Body of pancreas (tissue), 4 donors: ENCODE measurements at regions not wholly inside any gene's neighbourhood (a gene's known extent, or its start where the extent isn't known, plus 50 kb on each side); places are given as distances from the start of the nearest gene placed in this dataset.

Source experiments
- CTCF ChIP-seq, 7 experiments: fragments of 450-650 bp in 4 of 7; fragments of 200-600 bp in 3 of 7; sonication (generic) in 3 of 7; IDR thresholded peaks; one replicate each; pipeline ENCODE4 v1.5.1; 2016 to 2019; ENCODE audit warnings: antibody characterized with exemption in 7 of 7
- POLR2A ChIP-seq, 3 donors: fragments of 450-650 bp; IDR thresholded peaks; one replicate each; pipeline ENCODE4 v1.6.1; 2016; ENCODE audit warnings: antibody characterized with exemption in 3 of 3, mild to moderate bottlenecking in 2 of 3

GRCh38 chr5:141743866-141744272, 61.8 kb upstream of the ARAP3 start:
- TF ChIP-seq CTCF (IDR thresholded peaks at IDR 0.05) (no peak), POLR2A (IDR thresholded peaks at IDR 0.05) (no peak)
